Stimulated activated CD4-positive, alpha-beta T cell treated with anti-CD3 and anti-CD28 coated beads, Interleukin-2, amount 100 ng/mL, for 4 hours (primary cell): ENCODE measurements at regions not wholly inside any gene's neighbourhood (a gene's known extent, or its start where the extent isn't known, plus 50 kb on each side); places are given as distances from the start of the nearest gene placed in this dataset.

ENCODE experiments used
- DNase-seq: peaks from one replicate; pipeline ENCODE4 v3.0.0-alpha.2; 2020; ENCODE audit warnings: low read depth

DNA sequence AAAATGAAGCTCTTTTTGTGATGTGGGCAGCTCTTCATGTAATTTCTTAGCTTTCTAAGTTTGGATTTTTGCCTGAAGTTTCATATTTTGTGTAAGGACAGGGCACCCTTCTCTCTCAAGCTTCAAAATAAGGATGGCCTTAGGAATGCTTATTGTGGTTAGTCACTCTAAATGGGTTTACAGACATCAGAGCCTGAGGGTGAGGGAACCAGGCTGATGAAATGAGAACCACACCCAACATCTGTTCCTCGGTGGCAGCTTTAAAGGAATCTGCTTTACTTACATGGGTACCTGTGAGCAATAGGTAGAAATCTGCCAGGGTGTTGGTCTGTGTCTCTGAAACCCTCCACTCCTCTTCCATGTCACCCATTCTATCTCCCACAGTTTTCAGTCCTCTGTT lies 174.3 kb downstream of the EMX2 start:
- no peak for DNase-seq

DNA sequence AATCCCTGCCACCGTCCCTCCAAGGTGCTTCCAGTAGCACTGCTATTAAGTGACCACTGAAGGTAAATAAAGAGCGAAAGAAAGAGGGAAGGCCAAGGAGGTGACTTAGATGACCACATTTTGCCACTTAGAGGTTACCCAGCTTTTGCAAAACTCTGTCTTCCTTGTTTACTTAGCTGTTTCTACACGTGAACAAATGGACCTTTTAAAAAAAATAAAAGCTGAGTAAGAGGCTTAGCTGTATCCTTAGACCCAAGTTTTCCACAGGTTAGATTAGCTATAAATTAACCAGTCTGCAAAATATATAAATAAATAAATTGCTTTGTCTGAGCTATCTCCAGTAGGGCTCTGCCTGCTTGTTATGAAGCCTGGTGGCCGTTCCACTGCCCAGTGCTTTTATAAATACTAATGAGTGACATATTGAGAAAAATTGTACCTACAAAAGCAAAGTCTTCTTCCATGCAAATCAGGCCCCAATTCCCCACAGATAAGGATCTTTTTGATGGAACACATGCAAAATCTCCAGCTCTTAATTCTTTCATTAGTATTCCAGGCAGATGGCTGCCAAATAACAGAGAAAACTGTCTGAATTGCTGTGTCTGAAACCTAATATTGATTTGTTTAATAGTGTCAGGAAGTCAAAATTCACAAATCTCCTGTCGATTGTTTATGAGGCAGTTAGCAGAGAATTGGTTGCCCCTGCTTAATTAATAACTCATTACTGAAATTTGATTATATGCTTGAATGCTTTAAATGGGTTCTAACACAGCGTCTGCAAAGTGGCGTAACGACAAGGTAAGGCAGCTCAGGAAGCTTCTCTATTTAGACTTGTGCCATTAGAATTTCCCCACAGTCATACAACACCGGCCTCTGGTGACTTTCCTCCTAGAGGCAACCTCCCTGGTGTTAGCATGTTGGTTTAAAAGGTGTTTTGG lies 176.7 kb downstream of the EMX2 start:
- no peak for DNase-seq

DNA sequence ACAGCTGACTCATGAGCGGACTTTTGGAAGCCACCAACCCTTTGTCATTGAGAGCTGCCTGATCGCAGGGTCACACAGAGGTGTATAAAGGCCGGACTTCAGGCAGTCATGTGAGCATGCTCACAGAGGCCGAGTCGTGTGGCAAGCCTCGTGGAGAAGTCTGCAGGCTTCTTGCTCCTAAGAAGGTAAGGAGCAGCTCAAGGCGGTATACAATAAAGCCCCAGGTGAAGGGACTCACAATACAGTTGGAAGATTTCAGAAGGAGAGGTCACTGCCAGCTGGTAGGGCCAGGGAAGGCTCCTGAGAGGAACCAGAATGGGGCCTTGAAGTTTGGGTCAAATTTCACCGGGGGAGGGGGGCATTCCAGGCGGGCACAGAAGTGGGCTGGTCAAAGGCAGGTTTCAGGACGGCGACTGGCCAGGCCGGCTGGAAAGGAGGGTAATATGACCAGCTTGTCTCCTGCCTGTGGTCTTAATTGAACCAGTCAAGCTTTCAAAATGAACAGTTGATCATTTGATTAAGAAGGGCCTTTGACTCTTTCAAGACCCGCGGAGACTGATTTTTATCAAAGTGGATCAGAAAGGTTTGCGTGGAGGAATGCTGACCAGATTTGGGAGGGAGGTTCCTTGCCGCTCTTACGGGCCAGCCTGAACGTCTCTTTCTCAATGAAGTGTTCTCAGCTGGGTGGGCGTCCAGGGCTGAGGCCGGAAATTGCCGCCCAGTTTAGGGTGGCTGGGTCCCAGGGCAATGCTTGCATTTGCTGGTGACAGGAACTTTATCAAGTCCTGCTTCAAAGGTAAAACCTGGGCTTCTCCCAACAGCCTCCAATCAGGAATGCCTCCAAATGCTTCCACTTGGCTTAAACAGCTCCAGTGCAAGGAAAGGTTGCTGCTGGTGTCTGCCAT lies 178.6 kb downstream of the EMX2 start:
- no peak for DNase-seq

DNA sequence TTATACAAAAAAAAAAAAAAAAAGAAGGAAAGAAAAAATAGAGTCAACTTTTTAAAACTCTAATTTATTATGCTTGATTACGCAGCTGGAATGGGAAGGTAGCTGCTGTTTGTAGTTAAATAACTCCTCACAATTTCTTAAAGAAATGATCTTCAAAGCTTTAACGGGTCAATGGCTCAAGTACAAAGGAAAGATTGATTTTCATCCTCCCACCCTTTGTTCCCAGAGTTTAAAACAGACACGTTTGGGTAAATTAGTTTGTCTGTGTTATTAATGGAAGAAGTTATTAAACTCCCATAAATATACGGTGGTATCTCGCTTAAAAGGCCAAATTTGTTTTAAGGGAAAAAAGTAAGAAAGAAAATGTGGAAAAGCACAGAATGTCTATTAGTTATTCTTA lies 179.3 kb downstream of the EMX2 start:
- DNase-seq, result no peak

DNA sequence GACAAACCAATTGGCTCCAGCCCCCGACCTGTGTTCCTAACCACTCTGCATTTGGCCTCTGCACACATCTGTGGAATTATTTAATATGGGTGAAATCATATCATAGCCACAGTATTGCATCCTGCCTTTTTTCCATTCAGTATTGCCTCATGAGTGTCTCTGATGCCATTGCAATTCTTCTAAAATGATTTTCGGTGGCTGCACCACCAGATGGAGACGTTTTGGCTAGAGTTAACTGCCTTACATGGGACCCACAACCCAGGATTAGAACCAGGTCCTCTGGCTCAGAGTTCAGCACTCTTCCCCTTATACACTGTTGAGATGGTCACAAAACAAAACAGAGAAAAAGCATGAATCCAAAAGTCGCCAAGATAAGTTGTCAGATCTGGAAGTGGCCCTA lies 180.8 kb downstream of the EMX2 start:
- no peak for DNase-seq

DNA sequence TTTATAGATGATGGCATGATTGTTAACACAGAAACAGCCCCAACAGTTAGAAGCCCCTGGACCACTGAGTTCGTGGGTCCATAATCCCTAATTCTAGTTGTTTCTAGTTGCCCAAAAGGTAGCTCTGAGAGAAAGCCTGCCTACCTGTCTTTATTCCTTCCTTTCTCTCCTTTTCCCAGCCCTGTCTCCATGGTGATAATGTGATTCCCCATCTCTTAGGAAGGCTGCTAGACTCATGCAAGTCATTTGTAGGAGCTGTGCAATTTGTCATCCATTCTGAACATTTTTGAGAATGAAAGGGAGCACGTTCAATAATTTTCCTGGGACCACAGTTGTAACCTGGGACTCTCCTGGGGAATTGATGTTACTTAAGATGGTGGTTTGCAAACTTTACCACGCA lies 183.4 kb downstream of the EMX2 start:
- DNase-seq, result no peak

DNA sequence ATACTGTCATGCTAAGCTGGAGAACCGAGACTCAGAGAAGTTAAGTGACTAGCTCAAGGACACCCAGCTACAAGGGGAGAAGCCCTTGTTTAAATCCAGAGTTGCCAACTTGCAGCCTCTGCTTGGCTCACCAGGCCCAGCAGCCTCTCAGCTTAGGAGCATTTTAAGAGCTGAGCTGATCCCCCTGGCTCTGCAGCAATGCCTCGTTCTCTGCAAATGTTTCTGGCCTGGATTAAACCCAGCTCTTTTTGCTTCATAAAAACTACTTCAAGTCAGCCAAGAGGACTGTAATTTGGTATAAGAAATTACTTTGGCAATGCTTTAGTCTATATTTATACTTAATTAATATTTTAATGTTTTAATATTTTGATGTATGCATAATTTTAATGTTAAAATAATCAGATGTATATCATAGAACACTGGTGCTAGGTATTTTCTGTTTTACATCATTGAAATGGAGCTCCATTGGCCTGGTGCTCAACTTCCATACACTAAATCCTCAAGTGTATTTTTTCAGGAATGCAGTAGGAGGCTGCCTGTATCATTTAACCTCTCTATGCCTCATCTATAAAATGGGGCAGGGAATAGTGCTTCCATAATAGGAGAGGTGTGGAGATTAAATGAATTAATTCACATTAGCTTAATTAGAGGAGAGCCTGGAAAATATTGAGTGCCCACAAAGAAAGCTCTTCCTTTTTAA lies 184.2 kb downstream of the EMX2 start:
- no peak for DNase-seq

DNA sequence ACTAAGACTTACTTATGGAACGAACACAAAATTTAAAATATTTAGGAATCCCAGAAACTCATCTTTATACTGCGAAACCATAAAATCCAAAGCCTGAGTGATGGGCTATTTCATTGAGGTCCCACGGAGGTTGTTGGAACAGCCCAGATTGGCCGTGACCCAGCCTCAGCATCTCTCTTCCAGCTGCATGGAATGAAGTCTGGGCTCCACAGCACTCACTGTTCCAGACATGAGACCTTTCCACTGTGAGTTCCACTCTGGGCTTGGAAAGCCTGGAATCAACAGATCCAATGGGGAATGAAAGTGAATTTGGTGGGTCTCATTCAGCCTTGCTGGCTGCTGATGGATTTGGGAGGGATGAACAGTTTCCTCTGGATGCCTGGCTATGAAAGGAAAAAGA lies 184.9 kb downstream of the EMX2 start:
- no peak for DNase-seq

DNA sequence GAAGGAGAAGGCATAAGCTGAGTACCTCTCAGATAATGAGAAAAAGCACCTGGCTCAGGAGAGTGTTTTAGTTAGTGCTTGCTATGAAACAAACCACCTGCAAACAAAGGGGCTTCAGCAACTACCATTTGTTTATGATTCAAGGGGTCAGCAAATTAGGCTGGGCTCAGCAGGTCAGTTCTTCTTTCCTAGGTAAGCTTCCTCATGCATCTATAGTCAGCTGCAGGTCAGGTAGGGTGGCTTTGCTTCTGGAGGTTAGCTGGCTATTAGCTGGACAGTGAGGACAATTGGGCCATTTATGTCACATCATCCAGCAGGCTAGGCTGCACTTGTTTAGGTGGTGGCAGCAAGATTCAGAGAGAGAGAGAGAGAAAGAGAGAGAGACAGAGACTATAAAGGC lies 185.5 kb downstream of the EMX2 start:
- no peak for DNase-seq

DNA sequence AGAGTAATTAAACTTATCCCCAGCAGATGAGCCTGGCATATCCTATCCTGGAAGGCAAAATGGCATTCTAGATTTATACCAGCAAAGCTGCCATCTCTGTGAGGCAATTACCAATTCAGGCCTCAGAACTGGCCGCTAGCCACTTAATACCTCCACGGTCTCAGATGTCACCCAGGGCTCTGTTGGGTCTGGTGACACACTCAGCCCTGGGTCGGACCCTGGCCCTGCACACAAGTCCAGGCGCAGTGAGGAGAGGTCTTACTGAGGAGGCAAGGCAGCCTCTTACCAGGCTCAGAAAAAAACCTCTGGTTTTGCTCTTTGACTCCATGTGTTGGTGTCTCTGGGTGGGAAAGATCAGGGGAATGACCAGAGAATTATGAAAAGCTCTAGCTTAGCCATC lies 186.6 kb downstream of the EMX2 start:
- no peak for DNase-seq

DNA sequence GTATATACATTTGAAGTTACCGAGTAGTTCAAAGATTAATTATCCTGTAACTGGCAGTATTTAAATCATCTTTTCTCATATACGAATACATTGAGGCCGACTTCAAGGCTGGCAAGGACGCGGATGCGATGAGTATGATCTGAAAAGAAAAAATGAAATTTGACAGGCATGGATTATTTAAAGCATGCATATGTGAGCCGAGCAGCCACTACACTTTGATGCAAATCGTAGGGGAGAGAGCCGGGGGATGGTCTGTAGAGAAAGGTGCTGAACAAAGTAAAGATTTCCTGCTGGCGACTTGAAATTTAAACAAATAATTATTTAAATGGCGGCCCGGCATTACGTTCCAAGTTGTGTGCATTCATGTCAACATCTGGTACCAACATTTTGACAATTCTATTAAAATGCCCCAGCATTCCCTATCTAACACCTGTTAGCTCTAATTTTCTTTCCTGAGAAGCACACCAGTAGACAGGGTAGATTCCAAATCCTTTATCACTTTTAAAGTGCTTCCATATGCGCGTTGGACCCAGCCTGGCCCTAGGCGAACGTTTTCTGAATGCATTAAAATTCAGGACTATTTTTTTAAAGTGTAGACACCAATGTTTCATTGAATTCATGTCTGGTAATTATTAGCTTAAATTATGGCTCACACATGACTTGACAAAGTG lies 188.7 kb downstream of the EMX2 start:
- no peak for DNase-seq

DNA sequence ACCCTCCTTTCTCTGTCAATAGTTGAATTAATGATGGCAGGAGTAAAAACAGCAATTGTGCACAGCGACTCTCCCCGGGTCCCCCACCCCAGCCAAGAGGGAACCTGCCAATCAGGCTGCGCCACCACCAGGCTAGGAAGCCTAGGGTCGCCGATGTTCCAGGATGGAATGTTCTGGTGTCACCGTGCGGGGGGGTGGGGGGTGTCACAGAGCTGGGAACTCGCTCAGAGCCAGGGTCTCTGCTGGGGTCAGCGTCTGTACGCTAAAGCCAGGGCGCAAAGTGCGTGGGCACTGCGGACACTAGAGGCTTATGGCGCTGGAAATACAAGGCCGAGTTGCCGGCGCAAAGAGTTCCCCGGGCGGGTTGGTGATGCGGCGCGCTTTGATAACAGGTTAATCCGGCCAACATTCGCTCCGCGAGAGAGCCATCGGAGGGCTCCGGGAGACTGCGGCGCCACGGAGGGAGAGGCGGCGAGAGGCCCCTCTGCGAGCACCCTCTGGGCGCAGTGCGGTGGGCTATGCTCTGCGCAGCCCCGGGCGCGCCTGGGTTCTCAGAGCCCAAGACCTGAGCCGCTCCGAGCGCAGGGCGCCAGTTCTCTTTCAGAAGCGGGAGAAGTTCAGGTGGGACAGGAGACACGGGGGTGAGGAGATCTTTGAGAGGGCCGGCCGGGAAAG lies 192.3 kb downstream of the EMX2 start:
- DNase-seq, result no peak

DNA sequence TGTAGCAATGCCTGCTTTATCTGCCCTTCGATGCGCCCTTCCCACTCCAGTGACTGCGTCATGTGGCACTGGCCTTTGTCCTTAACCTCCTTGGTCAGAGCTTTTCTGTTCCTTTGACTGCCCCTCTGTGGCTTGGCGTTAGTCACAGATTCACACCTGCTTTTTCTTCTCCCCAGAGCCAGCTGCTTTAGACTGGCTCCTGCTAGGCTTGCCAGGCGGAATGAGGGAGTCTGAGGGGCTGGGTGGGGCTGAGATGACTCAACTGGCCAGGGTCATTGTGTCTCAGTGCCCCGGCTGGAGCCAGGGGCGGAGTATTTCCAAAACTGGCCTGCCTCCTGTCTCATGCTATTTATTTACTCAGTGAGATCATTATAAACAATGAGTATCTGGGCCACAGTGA lies 194.1 kb downstream of the EMX2 start:
- DNase-seq, result no peak

DNA sequence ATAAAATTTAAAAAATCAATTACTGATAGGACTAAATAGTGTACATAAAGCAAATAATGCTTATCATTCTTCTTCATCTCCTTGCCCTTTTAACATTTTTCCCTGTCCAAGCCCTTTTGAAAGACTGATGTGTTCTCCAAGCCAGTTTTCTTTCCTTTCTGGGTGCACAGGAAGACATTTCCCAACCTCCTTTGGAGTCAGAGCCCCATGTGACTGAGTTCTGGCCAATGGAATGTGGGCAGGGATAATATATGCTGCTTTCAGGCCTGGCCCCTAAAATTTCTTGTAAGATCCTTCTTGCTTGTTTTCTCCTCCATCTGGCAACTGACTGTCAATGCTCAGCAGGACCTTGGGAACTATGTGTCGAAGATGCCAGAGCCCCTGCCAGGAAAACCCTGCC lies 197.5 kb downstream of the EMX2 start:
- DNase-seq, result no peak

DNA sequence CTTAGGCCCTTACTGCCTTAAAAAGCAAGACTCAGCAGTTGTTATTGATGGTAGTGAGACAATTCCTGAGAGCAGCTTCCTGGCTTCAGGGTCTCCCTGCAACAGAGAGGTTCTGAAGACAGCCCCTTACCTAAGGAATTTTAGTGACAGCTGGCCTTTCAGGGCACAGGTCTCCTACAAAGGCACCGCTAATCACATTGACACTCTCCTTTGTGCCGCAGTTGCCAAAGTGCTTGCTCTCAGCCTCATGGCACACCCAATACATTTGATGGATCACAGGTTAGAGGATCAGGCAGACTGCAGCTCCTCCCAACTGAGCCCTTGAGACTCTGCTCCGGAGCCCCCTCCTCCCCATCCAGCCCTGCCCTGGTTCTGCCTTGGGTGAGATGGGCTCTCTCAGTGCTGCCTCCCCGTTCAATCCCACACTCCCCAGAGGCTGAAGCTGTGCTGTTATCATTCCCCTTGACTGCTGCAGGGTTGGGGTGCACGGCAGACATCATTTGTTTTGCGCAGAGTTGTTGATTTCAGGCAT lies 198.2 kb downstream of the EMX2 start:
- no peak for DNase-seq

DNA sequence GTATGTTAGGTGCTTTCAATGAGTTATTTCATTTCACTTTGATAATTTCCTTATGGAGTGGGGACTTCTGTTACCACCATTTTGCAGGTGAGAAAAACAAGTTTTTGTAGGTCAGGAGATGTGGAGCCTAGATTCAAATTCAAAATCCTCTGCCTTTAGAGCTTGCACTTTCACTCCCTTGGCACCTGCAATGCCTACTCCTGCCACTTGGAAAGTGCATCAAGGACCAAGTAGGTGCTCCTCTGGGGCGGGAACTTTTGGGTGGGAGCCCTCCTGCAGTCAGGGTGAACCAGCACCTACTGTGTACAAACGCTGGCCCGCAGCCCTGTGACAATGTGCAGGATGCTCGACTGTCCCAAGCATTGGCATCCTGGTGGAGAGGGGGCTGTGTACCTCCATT lies 199.0 kb downstream of the EMX2 start:
- no peak for DNase-seq

DNA sequence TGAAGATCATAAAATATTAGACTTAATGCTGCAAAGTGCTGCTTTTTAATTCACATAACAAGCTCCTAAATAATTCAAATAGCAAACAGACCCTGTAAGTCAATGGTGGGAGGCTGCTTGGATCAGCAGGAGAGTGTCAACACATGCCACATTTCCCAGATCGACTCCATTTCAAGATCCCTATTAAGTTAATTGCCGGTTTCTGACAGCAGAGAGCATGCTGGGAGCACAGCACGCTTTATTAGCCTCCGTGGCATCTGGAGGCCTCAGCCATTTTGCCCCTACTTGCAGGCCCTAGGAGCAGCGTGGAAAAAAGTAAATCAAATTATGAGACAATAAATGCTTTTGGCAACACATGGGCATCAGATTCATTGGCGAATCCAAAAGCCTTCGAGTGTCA lies 201.0 kb downstream of the EMX2 start:
- DNase-seq, result no peak

DNA sequence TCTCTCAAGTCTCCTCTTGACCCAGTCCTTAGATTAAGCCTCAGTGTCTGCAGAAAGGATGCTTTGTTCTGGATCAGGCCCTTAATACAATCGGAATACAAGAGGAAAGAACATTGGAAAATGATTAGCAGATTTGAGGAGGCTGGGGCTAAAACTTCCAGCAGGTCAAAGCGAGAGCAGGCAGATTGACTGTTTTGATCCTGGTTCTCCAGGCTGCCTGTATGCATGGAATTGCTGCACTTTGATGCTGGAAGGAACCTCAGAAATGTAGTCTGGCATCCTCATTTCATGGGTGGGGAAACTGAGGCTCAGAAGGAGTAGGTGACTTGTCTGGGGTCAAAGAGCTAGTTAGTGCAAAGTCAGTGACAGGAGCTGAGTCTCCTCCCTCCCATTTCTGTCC lies 202.8 kb downstream of the EMX2 start:
- no peak for DNase-seq

DNA sequence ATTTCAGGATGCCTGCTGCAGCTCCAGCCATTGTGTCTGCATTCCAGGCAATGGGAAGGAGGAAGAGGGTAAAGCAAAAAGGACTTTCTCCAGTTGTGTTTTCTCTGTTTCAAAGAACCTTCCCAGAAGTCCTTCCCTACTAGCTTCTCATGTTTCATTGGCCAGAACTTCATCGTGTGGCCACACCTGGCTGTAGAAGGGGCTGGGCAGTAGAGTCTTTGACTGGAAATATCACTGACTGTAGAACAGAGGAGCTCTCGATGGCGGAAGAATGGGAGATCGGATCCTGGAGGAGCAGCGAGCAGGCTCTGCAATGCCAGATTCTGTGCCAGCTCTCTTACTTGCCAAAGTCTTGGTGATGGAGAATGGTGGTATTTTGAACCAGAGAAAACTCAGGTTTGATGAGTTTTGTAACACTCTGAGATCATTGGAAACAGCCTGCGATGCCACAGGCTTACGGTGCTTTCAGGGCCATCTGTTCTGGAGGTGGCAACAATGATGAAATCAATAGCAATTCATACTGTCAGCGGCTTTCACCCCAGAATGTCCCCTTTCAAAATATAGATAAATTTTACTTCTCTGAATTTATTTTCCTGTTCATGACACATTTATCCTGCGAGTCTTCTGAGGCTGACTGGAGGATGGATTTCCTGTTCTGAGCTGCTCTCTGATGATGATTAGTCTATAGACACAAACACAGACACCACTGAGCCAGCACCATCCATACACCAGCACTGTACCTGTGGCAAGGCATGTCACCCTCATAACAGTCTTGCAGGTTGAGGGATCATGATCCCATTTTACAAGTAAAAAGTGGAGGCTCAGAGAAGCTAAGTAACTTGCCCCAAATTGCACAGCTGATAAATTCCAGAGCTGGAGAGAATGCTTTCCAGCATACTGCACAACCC lies 204.2 kb downstream of the EMX2 start:
- DNase-seq, result no peak

DNA sequence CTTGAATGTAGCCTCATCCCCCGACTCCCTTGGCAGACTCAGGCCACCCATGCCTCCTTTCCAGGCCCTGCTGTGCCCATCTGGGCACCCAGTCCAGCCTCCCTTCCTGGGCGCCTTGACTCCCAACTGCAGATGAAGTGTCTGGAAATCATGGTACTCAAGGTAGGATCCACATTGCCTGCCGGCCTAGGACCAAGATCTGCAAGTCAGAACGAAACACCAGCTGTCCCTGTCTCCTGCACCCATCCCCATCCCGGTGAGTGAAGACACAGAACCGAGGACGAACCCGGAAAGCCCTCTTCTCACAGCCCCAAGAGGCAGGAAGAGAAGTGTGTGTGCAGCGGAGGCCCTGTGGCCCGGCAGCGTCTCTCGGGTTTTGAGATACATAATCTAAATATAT lies 205.1 kb downstream of the EMX2 start:
- no peak for DNase-seq
